ENCODE measurements at regions not wholly inside any gene's neighbourhood (a gene's known extent, or its start where the extent isn't known, plus 50 kb on each side); places are given as distances from the start of the nearest gene placed in this dataset.

GRCh38 chr18:73594749-73595148, 552.9 kb downstream of the FBXO15 start:
- DNase-seq: no peak
- Histone ChIP-seq H3K36me3 (no peaks in the 10 kb centered on the region), H3K4me1 (no peaks in the 10 kb centered on the region), H3K9me3 (replicated peaks) (no peaks in the 10 kb centered on the region), H3K4me3 (no peak overlapping the region), H3K27ac (no peak overlapping the region), H3K27me3 (no peaks in the 10 kb centered on the region)

- Histone ChIP-seq H3K4me3 (no peak overlapping the region), H3K9me3 (replicated peaks) (no peaks in the 10 kb centered on the region), H3K4me1 (no peaks in the 10 kb centered on the region), H3K36me3 (no peaks in the 10 kb centered on the region), H3K27me3 (no peaks in the 10 kb centered on the region), H3K27ac (no peak overlapping the region)
- no peak for DNase-seq
Measured at GRCh38 chr18:73593207-73593606, 554.4 kb downstream of the FBXO15 start.

GRCh38 chr18:73590950-73591349, 556.7 kb downstream of the FBXO15 start:
- H3K4me1 ChIP-seq: no peaks in the 10 kb centered on the region
- DNase-seq: no peak

GRCh38 chr18:73579698-73580097, 567.9 kb downstream of the FBXO15 start:
- H3K27me3 ChIP-seq: no peaks in the 10 kb centered on the region
- no peak overlapping the region for H3K4me3 ChIP-seq
- no peak overlapping the region for H3K27ac ChIP-seq
- H3K4me1 ChIP-seq: no peaks in the 10 kb centered on the region
- H3K9me3 ChIP-seq (replicated peaks): no peaks in the 10 kb centered on the region
- no peak for DNase-seq
- no peaks in the 10 kb centered on the region for H3K36me3 ChIP-seq

More at GRCh38 chr18:73590950-73591349, 556.7 kb downstream of the FBXO15 start:
- no peaks in the 10 kb centered on the region for H3K27me3 ChIP-seq
- no peak overlapping the region for H3K4me3 ChIP-seq
- H3K9me3 ChIP-seq (replicated peaks): no peaks in the 10 kb centered on the region
- H3K27ac ChIP-seq: no peak overlapping the region
- H3K36me3 ChIP-seq: no peaks in the 10 kb centered on the region

GRCh38 chr18:73577365-73577764, 570.3 kb downstream of the FBXO15 start:
- Histone ChIP-seq H3K4me1 (no peaks in the 10 kb centered on the region), H3K27me3 (no peaks in the 10 kb centered on the region), H3K9me3 (replicated peaks) (no peaks in the 10 kb centered on the region), H3K4me3 (no peak overlapping the region), H3K36me3 (no peaks in the 10 kb centered on the region), H3K27ac (no peak overlapping the region)
- DNase-seq: no peak

- Histone ChIP-seq H3K4me3 (no peak overlapping the region), H3K27me3 (no peaks in the 10 kb centered on the region), H3K36me3 (no peaks in the 10 kb centered on the region), H3K4me1 (no peaks in the 10 kb centered on the region), H3K27ac (no peak overlapping the region), H3K9me3 (replicated peaks) (no peaks in the 10 kb centered on the region)
- no peak for DNase-seq
Measured at GRCh38 chr18:73563901-73564472, 583.6 kb downstream of the FBXO15 start.

GRCh38 chr18:73563345-73563744, 584.3 kb downstream of the FBXO15 start:
- Histone ChIP-seq H3K27ac (no peak overlapping the region), H3K9me3 (replicated peaks) (no peaks in the 10 kb centered on the region), H3K4me3 (no peak overlapping the region), H3K4me1 (no peaks in the 10 kb centered on the region), H3K36me3 (no peaks in the 10 kb centered on the region), H3K27me3 (no peaks in the 10 kb centered on the region)
- no peak for DNase-seq

- Histone ChIP-seq H3K4me1 (no peaks in the 10 kb centered on the region), H3K27me3 (no peaks in the 10 kb centered on the region), H3K4me3 (no peak overlapping the region), H3K36me3 (no peaks in the 10 kb centered on the region), H3K27ac (no peak overlapping the region), H3K9me3 (replicated peaks) (no peaks in the 10 kb centered on the region)
- no peak for DNase-seq
Measured at GRCh38 chr18:73556904-73557303, 590.7 kb downstream of the FBXO15 start.

GRCh38 chr18:73552171-73552570, 595.5 kb downstream of the FBXO15 start:
- Histone ChIP-seq H3K4me1 (no peaks in the 10 kb centered on the region), H3K27me3 (no peaks in the 10 kb centered on the region), H3K27ac (no peak overlapping the region), H3K36me3 (no peaks in the 10 kb centered on the region), H3K9me3 (replicated peaks) (no peaks in the 10 kb centered on the region), H3K4me3 (no peak overlapping the region)
- no peak for DNase-seq

GRCh38 chr18:73551211-73551610, 596.4 kb downstream of the FBXO15 start:
- no peak for DNase-seq
- no peaks in the 10 kb centered on the region for H3K27me3 ChIP-seq
- no peak overlapping the region for H3K27ac ChIP-seq
- no peaks in the 10 kb centered on the region for H3K36me3 ChIP-seq
- no peaks in the 10 kb centered on the region for H3K4me1 ChIP-seq
- no peaks in the 10 kb centered on the region for H3K9me3 ChIP-seq (replicated peaks)
- no peak overlapping the region for H3K4me3 ChIP-seq

GRCh38 chr18:73549236-73549635, 598.4 kb downstream of the FBXO15 start:
- no peak overlapping the region for H3K27ac ChIP-seq
- H3K27me3 ChIP-seq: no peaks in the 10 kb centered on the region
- no peaks in the 10 kb centered on the region for H3K36me3 ChIP-seq
- no peak overlapping the region for H3K4me3 ChIP-seq
- no peak for DNase-seq
- H3K9me3 ChIP-seq (replicated peaks): no peaks in the 10 kb centered on the region
- H3K4me1 ChIP-seq: no peaks in the 10 kb centered on the region

- H3K4me1 ChIP-seq: no peaks in the 10 kb centered on the region
- no peak for DNase-seq
Measured at GRCh38 chr18:73545472-73545871, 602.2 kb downstream of the FBXO15 start.

GRCh38 chr18:73544617-73545016, 603.0 kb downstream of the FBXO15 start:
- Histone ChIP-seq H3K4me1 (no peaks in the 10 kb centered on the region), H3K9me3 (replicated peaks) (no peaks in the 10 kb centered on the region), H3K27ac (no peak overlapping the region), H3K4me3 (no peak overlapping the region), H3K36me3 (no peaks in the 10 kb centered on the region), H3K27me3 (no peaks in the 10 kb centered on the region)
- no peak for DNase-seq

More at GRCh38 chr18:73545472-73545871, 602.2 kb downstream of the FBXO15 start:
- Histone ChIP-seq H3K27me3 (no peaks in the 10 kb centered on the region), H3K27ac (no peak overlapping the region), H3K9me3 (replicated peaks) (no peaks in the 10 kb centered on the region), H3K36me3 (no peaks in the 10 kb centered on the region), H3K4me3 (no peak overlapping the region)

- Histone ChIP-seq H3K4me1 (no peaks in the 10 kb centered on the region), H3K9me3 (replicated peaks) (no peaks in the 10 kb centered on the region), H3K27ac (no peak overlapping the region), H3K36me3 (no peaks in the 10 kb centered on the region), H3K27me3 (no peaks in the 10 kb centered on the region), H3K4me3 (no peak overlapping the region)
- no peak for DNase-seq
Measured at GRCh38 chr18:73544032-73544431, 603.6 kb downstream of the FBXO15 start.

GRCh38 chr18:73535990-73536389, 611.6 kb downstream of the FBXO15 start:
- no peak overlapping the region for H3K4me3 ChIP-seq
- no peaks in the 10 kb centered on the region for H3K4me1 ChIP-seq
- H3K27me3 ChIP-seq: no peaks in the 10 kb centered on the region
- H3K9me3 ChIP-seq (replicated peaks): no peaks in the 10 kb centered on the region
- DNase-seq: no peak
- no peak overlapping the region for H3K27ac ChIP-seq
- no peaks in the 10 kb centered on the region for H3K36me3 ChIP-seq

- Histone ChIP-seq H3K4me1 (no peaks in the 10 kb centered on the region), H3K36me3 (no peaks in the 10 kb centered on the region), H3K4me3 (no peak overlapping the region), H3K9me3 (replicated peaks) (no peaks in the 10 kb centered on the region), H3K27ac (no peak overlapping the region), H3K27me3 (no peaks in the 10 kb centered on the region)
- DNase-seq: no peak
Measured at GRCh38 chr18:73535189-73535588, 612.4 kb downstream of the FBXO15 start.

Measured in SJCRH30 (cell line).